B cell (primary cell): ENCODE measurements at regions not wholly inside any gene's neighbourhood (a gene's known extent, or its start where the extent isn't known, plus 50 kb on each side); places are given as distances from the start of the nearest gene placed in this dataset.

Experiments used
- ATAC-seq: fragments of 200-7000 bp; cut with Tn5 transposase; one replicate; pipeline ENCODE4 v1.10.0; 2021; ENCODE audit warnings: low read depth, mild to moderate bottlenecking, moderate number of reproducible peaks, moderate library complexity
- CTCF ChIA-PET: fragments of 350-600 bp; sonication (Branson Sonifier 250); formaldehyde crosslinking; loops from one replicate; lab custom pipeline; 2021; ENCODE audit warnings: antibody characterized with exemption, inconsistent platforms; lab: Charles Lee
- POLR2A ChIA-PET: fragments of 350-600 bp; sonication (Branson Sonifier 250); formaldehyde crosslinking; loops from one replicate; lab custom pipeline; 2021; ENCODE audit warnings: antibody characterized with exemption; lab: Charles Lee
- DNase-seq: peaks from one replicate; pipeline ENCODE4 v3.0.0; 2013
- H2AFZ ChIP-seq: 2 replicates; pipeline ENCODE4 v1.6.1; 2012; ENCODE audit warnings: mild to moderate bottlenecking, low read depth, low read length; ENCODE audit not compliant: insufficient read depth, poor library complexity, severe bottlenecking
- H3K27ac ChIP-seq, 2 donors: 1 replicate in 1 of 2; 2 replicates in 1 of 2; pipeline ENCODE4 v1.5.1; 2012 to 2013; ENCODE audit warnings: low read length in 2 of 2, mild to moderate bottlenecking in 2 of 2, moderate library complexity in 1 of 2
- H3K27me3 ChIP-seq, 4 experiments: fragments of 200-600 bp in 1 of 4; sonication (generic) in 1 of 4; replicated peaks in 1 of 4; 1 replicate in 2 of 4; 2 replicates in 2 of 4; pipeline versions ENCODE4 v1.6.1 to v1.7.0; 2013 to 2016; ENCODE audit warnings: low read length in 3 of 4, mild to moderate bottlenecking in 2 of 4, mixed read lengths in 1 of 4, moderate library complexity in 1 of 4; ENCODE audit not compliant: insufficient read depth in 4 of 4, control insufficient read depth in 3 of 4; ENCODE audit errors: control extremely low read depth in 1 of 4
- H3K36me3 ChIP-seq, 2 experiments: replicated peaks in 1 of 2; 1 replicate in 1 of 2; 2 replicates in 1 of 2; pipeline versions ENCODE4 v1.6.1 to v1.7.1; 2013; ENCODE audit warnings: low read length in 1 of 2; ENCODE audit not compliant: insufficient read depth in 2 of 2, control insufficient read depth in 1 of 2; ENCODE audit errors: control extremely low read depth in 1 of 2, extremely low read depth in 1 of 2
- H3K4me1 ChIP-seq, 2 donors: fragments of 200-600 bp in 1 of 2; sonication (generic) in 1 of 2; 1 replicate in 1 of 2; 2 replicates in 1 of 2; pipeline versions ENCODE4 v1.5.1 to v1.6.1; 2013 to 2017; ENCODE audit warnings: low read length in 2 of 2; ENCODE audit not compliant: control insufficient read depth in 2 of 2, insufficient read depth in 2 of 2
- H3K4me2 ChIP-seq: replicated peaks from 2 replicates; pipeline ENCODE3; 2012; ENCODE audit warnings: mild to moderate bottlenecking, low read depth, low read length; ENCODE audit not compliant: poor library complexity, severe bottlenecking
- H3K4me3 ChIP-seq, 5 experiments: fragments of 200-600 bp in 1 of 5; sonication (generic) in 1 of 5; 1 replicate in 3 of 5; 2 replicates in 2 of 5; pipeline versions ENCODE4 v1.5.1 to v1.7.0; 2011 to 2016; ENCODE audit warnings: low read length in 4 of 5, mild to moderate bottlenecking in 4 of 5, low read depth in 2 of 5, control low read depth in 1 of 5, moderate library complexity in 1 of 5; ENCODE audit not compliant: insufficient read depth in 1 of 5; ENCODE audit errors: control extremely low read depth in 1 of 5, extremely low read depth in 1 of 5
- H3K79me2 ChIP-seq: fragments of 200-600 bp; sonication (generic); one replicate; pipeline ENCODE4 v1.6.0; 2016; ENCODE audit warnings: low read length; ENCODE audit not compliant: control insufficient read depth, insufficient read depth
- H3K9ac ChIP-seq: fragments of 200-600 bp; sonication (generic); 2 replicates; pipeline ENCODE4 v1.6.1; 2017; ENCODE audit warnings: mild to moderate bottlenecking, low read length, moderate library complexity
- H3K9me3 ChIP-seq, 3 donors: one replicate each; pipeline versions ENCODE4 v1.6.1 to v1.7.1; 2013; ENCODE audit warnings: low read length in 2 of 3; ENCODE audit not compliant: control insufficient read depth in 2 of 3, insufficient read depth in 1 of 3; ENCODE audit errors: control extremely low read depth in 1 of 3
- H4K20me1 ChIP-seq: 2 replicates; pipeline ENCODE4 v1.6.0; 2012; ENCODE audit warnings: mild to moderate bottlenecking, low read length; ENCODE audit not compliant: insufficient read depth, control insufficient read depth, poor library complexity, severe bottlenecking
- H3K27ac Mint-ChIP-seq: one replicate; pipeline ENCODE4 v1.8.0; 2021; ENCODE audit warnings: mixed read lengths
- H3K27me3 Mint-ChIP-seq: one replicate; pipeline ENCODE4 v1.8.0; 2021; ENCODE audit warnings: mixed read lengths
- H3K4me1 Mint-ChIP-seq: one replicate; pipeline ENCODE4 v1.8.0; 2021; ENCODE audit warnings: mixed read lengths
- H3K4me3 Mint-ChIP-seq: one replicate; pipeline ENCODE4 v1.8.0; 2021; ENCODE audit warnings: mixed read lengths
- H3K9me3 Mint-ChIP-seq: one replicate; pipeline ENCODE4 v1.8.0; 2022; ENCODE audit warnings: mixed read lengths; ENCODE audit not compliant: insufficient read depth
- EZH2 ChIP-seq: IDR thresholded peaks from 2 replicates; pipeline ENCODE4 v1.6.1; 2012; ENCODE audit warnings: borderline replicate concordance, low read depth, mild to moderate bottlenecking, moderate library complexity, low read length; ENCODE audit not compliant: insufficient read depth, poor library complexity, severe bottlenecking
- WGBS: methylation state at CpG from one replicate; pipeline ENCODE4 v1.1.5; 2013; ENCODE audit warnings: missing lambda C conversion rate; ENCODE audit not compliant: insufficient coverage; 5-methylcytosine and 5-hydroxymethylcytosine counted together
- intact Hi-C: fragments of 100-400 bp; cut with micrococcal nuclease; formaldehyde crosslinking; loops from one replicate; pipeline ENCODE4 v1.10.0; 2022
- TF ChIP-seq, protein P1 (sequence below): fragments of 200-600 bp; IDR thresholded peaks from one replicate; pipeline ENCODE4 v1.8.0; 2022; ENCODE audit warnings: antibody characterized with exemption, mild to moderate bottlenecking

DNA sequence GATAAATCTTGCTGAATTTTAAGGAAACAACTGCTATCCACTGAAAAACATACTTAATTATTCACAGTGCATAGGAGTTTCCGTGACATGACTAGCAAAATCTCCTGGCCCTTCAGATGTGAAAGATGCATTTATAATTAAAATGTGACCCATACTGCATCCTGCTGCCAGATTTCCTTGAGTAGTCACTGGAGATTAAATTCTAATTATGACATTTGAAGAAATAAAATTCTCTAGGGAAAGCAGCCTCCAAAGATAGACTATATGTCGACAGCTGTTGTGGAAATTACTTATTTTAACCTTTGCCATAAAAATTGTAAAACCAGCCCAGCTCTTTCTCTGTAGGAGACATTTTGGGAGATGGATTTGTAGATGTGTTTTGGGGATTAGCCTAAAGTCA, 193.6 kb upstream of the SMC2 start:
- H2AFZ ChIP-seq: no peak overlapping the region
- no peaks in the 10 kb centered on the region for H4K20me1 ChIP-seq
- TF ChIP-seq, protein P1, sequence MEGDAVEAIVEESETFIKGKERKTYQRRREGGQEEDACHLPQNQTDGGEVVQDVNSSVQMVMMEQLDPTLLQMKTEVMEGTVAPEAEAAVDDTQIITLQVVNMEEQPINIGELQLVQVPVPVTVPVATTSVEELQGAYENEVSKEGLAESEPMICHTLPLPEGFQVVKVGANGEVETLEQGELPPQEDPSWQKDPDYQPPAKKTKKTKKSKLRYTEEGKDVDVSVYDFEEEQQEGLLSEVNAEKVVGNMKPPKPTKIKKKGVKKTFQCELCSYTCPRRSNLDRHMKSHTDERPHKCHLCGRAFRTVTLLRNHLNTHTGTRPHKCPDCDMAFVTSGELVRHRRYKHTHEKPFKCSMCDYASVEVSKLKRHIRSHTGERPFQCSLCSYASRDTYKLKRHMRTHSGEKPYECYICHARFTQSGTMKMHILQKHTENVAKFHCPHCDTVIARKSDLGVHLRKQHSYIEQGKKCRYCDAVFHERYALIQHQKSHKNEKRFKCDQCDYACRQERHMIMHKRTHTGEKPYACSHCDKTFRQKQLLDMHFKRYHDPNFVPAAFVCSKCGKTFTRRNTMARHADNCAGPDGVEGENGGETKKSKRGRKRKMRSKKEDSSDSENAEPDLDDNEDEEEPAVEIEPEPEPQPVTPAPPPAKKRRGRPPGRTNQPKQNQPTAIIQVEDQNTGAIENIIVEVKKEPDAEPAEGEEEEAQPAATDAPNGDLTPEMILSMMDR: no peak
- TF ChIP-seq EZH2: no peak
- no peak overlapping the region for H3K9ac ChIP-seq
- ATAC-seq (no peak), DNase-seq (no peak)
- H3K27ac ChIP-seq: no peak overlapping the region
- H3K4me2 ChIP-seq: no peak overlapping the region
- H3K9me3 ChIP-seq: no peaks in the 10 kb centered on the region
- ChIA-PET CTCF (no interaction called here), POLR2A (no interaction called here)
- H3K9me3 Mint-ChIP-seq: no peaks in the 10 kb centered on the region
- no peaks in the 10 kb centered on the region for H3K27me3 Mint-ChIP-seq
- no peak overlapping the region for H3K4me3 ChIP-seq
- H3K4me1 Mint-ChIP-seq: no peaks in the 10 kb centered on the region
- H3K79me2 ChIP-seq: no peaks in the 10 kb centered on the region
- no peaks in the 10 kb centered on the region for H3K4me1 ChIP-seq
- H3K36me3 ChIP-seq: no peaks in the 10 kb centered on the region
- intact Hi-C loops: no loop called here
- H3K27ac Mint-ChIP-seq: no peak overlapping the region
- no CpG with 5 or more reads among the region's 2 CpGs for WGBS
- no peak overlapping the region for H3K4me3 Mint-ChIP-seq
- H3K27me3 ChIP-seq: no peaks in the 10 kb centered on the region

DNA sequence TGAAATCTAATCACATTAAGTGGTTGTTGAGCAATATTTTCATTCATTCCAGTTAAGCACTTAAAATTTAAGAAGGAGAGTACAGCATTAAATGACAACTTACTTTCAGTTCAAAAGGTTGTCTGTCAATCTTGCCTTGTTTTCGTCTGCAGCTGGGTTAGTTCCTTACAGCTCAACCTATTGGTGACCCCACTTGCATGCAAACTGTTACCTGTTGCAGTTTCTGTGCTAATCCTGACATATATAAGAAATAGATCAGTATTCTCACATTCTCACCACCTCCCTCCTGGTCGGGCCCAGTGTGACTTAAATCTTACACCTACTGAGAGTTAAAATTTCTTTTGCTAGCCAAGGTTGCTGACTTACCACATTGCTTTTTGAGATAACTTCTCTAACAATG, 191.8 kb upstream of the SMC2 start:
- Mint-ChIP-seq H3K27me3 (no peaks in the 10 kb centered on the region), H3K9me3 (no peaks in the 10 kb centered on the region), H3K4me3 (no peak overlapping the region), H3K27ac (no peak overlapping the region), H3K4me1 (no peaks in the 10 kb centered on the region)
- Histone ChIP-seq H3K36me3 (no peaks in the 10 kb centered on the region), H3K4me2 (no peak overlapping the region), H3K27me3 (no peaks in the 10 kb centered on the region), H3K79me2 (no peaks in the 10 kb centered on the region), H3K27ac (no peak overlapping the region), H4K20me1 (no peaks in the 10 kb centered on the region), H3K4me3 (no peak overlapping the region), H3K9ac (no peak overlapping the region), H2AFZ (no peak overlapping the region), H3K9me3 (no peaks in the 10 kb centered on the region), H3K4me1 (no peaks in the 10 kb centered on the region)
- ATAC-seq (no peak), DNase-seq (no peak)
- CTCF ChIA-PET: no interaction called here
- TF ChIP-seq, protein P1: no peak
- no peak for TF ChIP-seq EZH2
- intact Hi-C loops: no loop called here
- no CpG with 5 or more reads among the region's 2 CpGs for WGBS
- POLR2A ChIA-PET: no interaction called here
